ENCODE measurements at regions not wholly inside any gene's neighbourhood (a gene's known extent, or its start where the extent isn't known, plus 50 kb on each side); places are given as distances from the start of the nearest gene placed in this dataset.
"Not testable (repeated sequence)": the region's sequence is repeated elsewhere in the genome, so short reads cannot be mapped to it uniquely, and the experiment has no call there.

DNA sequence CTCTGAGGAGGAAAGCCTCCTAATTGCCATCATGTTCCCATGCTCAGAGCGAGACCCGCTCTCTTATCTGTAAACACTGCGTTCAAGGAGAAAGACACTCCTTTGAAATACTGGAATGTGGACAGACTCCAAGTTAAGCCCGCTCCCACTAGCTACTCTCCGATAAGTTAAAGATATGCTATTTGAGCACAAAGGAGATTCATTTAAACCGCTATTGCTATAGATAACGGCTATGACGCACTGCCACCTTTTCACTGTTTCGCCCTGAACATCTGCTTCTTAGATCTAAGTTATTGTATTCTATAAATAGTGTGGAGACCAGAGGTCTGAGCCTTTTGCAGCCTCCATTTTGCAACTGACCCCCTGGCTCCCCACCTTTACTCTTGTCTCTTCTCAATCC, 82.3 kb downstream of the GPX5 start:
- Mint-ChIP-seq H3K27ac (ENCODE audit: unreplicated experiment) (no peak overlapping the region), H3K4me1 (ENCODE audit: unreplicated experiment) (no peaks in the 10 kb centered on the region), H3K9me3 (ENCODE audit: unreplicated experiment) (no peaks in the 10 kb centered on the region), H3K4me3 (ENCODE audit: unreplicated experiment) (no peak overlapping the region), H3K36me3 (ENCODE audit: low read depth, unreplicated experiment) (no peaks in the 10 kb centered on the region), H3K27me3 (ENCODE audit: unreplicated experiment) (peaks cover 2% of the 10 kb centered on the region)
- TF ChIP-seq, protein P1, sequence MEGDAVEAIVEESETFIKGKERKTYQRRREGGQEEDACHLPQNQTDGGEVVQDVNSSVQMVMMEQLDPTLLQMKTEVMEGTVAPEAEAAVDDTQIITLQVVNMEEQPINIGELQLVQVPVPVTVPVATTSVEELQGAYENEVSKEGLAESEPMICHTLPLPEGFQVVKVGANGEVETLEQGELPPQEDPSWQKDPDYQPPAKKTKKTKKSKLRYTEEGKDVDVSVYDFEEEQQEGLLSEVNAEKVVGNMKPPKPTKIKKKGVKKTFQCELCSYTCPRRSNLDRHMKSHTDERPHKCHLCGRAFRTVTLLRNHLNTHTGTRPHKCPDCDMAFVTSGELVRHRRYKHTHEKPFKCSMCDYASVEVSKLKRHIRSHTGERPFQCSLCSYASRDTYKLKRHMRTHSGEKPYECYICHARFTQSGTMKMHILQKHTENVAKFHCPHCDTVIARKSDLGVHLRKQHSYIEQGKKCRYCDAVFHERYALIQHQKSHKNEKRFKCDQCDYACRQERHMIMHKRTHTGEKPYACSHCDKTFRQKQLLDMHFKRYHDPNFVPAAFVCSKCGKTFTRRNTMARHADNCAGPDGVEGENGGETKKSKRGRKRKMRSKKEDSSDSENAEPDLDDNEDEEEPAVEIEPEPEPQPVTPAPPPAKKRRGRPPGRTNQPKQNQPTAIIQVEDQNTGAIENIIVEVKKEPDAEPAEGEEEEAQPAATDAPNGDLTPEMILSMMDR (IDR thresholded peaks at IDR 0.05; ENCODE audit: unreplicated experiment) = no peak
- DNase-seq (ENCODE audit: low spot score) = no peak

DNA sequence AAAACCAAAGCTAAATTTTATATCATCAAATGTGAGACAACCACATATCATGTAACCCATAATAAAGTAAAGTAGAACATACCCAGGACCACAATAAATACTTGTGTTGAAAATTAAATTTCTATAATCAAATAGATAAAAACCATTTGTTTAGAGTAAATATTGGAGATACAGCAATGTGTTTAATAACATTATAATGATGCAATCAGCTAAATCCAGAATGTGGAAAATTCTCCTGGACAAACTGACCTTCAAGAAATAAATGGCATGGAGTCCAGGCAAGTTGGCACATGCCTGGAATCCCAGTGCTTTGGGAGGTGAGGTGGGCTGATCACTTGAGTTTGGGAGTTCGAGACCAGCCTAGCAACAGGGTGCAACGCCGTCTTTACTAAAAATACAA, 84.0 kb downstream of the GPX5 start:
- no peak overlapping the region for H3K27ac Mint-ChIP-seq (ENCODE audit: unreplicated experiment)
- no peak for DNase-seq (ENCODE audit: low spot score)
- no peaks in the 10 kb centered on the region for H3K9me3 Mint-ChIP-seq (ENCODE audit: unreplicated experiment)
- no peaks in the 10 kb centered on the region for H3K36me3 Mint-ChIP-seq (ENCODE audit: low read depth, unreplicated experiment)
- H3K4me1 Mint-ChIP-seq (ENCODE audit: unreplicated experiment) = no peaks in the 10 kb centered on the region
- TF ChIP-seq, protein P1 (IDR thresholded peaks at IDR 0.05; ENCODE audit: unreplicated experiment) = no peak
- no peak overlapping the region for H3K4me3 Mint-ChIP-seq (ENCODE audit: unreplicated experiment)
- H3K27me3 Mint-ChIP-seq (ENCODE audit: unreplicated experiment) = peaks cover 2% of the 10 kb centered on the region

DNA sequence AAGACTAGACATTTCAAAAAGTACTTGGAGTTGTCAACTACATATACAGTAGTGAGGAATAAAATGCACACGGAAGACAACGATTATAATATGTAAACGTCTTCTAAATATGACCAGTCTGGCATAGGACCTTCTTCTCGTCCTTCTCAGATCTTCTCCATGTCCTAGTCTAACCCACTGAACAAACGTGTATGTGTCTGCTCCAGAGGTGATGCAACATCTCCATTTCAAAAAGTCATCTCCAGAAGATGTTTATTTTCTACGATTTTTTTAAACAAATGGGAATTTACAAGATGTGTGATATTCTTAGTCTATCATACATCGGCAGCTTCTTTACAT, 89.9 kb downstream of the GPX5 start:
- Mint-ChIP-seq H3K36me3 (ENCODE audit: low read depth, unreplicated experiment) (no peaks in the 10 kb centered on the region), H3K9me3 (ENCODE audit: unreplicated experiment) (no peaks in the 10 kb centered on the region), H3K27me3 (ENCODE audit: unreplicated experiment) (peaks cover 2% of the 10 kb centered on the region), H3K4me3 (ENCODE audit: unreplicated experiment) (no peak overlapping the region), H3K27ac (ENCODE audit: unreplicated experiment) (no peak overlapping the region), H3K4me1 (ENCODE audit: unreplicated experiment) (peaks cover 3% of the 10 kb centered on the region)
- no peak for DNase-seq (ENCODE audit: low spot score)
- TF ChIP-seq, protein P1 (IDR thresholded peaks at IDR 0.05; ENCODE audit: unreplicated experiment) = no peak

DNA sequence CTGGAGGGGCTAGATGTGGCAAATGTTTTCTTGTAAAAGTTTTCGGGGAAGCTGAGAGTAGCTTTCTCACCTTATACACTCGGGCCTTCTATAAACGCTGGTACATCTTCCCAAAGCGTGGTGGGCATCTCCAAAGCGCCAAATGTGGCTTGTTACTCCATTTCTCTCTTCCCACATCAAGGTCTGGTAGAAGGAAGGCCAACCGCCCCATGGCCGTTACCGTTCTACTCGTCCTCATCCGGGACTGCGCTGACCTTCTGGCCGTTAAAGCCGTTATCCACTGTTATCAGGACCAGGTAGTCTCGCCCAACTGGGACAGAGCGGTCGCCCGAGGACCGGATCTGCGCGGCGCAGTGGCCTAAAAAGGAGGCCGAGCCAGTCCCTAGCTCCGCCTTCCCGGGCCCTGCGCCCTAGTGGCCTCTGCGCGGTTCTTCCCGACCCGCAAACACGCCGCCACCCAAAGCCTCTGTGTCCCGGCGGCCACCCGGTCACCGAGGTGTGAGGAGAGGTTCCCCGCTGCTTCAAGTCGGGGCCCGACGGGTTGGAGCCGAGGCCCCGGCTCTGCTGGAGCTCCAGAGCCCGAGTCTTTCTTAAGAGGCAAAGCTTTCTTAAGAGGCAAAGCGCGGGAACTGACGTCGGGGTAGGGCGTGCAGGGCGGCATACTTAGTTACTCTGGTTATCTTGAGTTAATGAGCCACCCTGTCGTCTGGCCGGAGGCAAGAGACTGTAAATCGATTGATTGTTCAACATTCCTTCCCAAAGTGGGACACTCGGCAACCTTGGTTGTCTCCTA, 90.5 kb downstream of the GPX5 start:
- Mint-ChIP-seq H3K27me3 (ENCODE audit: unreplicated experiment) (peaks cover 2% of the 10 kb centered on the region), H3K4me1 (ENCODE audit: unreplicated experiment) (peaks cover 3% of the 10 kb centered on the region), H3K36me3 (ENCODE audit: low read depth, unreplicated experiment) (no peaks in the 10 kb centered on the region), H3K4me3 (ENCODE audit: unreplicated experiment) (peak overlapping the region; percentile 57), H3K9me3 (ENCODE audit: unreplicated experiment) (no peaks in the 10 kb centered on the region), H3K27ac (ENCODE audit: unreplicated experiment) (no peak overlapping the region)
- TF ChIP-seq, protein P1 (IDR thresholded peaks at IDR 0.05; ENCODE audit: unreplicated experiment) = no peak
- no peak for DNase-seq (ENCODE audit: low spot score)

DNA sequence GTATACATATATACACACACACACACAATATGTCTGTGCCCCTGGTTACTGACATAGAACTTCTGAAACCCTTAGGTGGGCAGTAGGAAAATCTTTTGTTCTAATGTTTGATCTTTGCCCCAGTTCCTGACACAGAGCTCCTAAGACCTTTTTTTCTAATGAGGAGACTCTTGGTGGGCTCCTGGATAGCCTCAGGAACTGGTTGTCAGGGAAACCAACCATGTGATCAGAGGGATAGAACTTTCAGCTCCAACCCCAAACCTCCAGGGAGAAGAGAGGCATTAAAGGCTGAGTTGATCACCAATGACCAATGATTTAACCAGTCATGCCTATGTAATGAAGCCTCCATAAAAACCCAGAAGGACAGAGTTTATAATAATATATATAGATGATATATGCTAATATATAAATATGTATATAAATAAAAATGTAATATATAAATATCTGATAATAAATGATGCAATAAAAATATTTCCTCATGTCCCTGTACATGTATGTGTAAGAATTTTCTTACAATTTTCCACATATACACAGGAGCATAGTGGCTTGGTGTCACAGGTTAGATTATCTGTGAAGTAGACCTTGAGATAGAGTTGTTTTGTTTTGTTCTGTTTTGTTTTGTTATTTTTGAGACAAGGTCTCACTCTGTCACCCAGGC, 93.3 kb downstream of the GPX5 start:
- Mint-ChIP-seq H3K4me3 (ENCODE audit: unreplicated experiment) (no peak overlapping the region), H3K4me1 (ENCODE audit: unreplicated experiment) (peaks cover 3% of the 10 kb centered on the region), H3K27ac (ENCODE audit: unreplicated experiment) (no peak overlapping the region), H3K27me3 (ENCODE audit: unreplicated experiment) (peaks cover 3% of the 10 kb centered on the region), H3K9me3 (ENCODE audit: unreplicated experiment) (no peaks in the 10 kb centered on the region), H3K36me3 (ENCODE audit: low read depth, unreplicated experiment) (no peaks in the 10 kb centered on the region)
- TF ChIP-seq, protein P1 (IDR thresholded peaks at IDR 0.05; ENCODE audit: unreplicated experiment) = no peak
- DNase-seq (ENCODE audit: low spot score) = no peak

DNA sequence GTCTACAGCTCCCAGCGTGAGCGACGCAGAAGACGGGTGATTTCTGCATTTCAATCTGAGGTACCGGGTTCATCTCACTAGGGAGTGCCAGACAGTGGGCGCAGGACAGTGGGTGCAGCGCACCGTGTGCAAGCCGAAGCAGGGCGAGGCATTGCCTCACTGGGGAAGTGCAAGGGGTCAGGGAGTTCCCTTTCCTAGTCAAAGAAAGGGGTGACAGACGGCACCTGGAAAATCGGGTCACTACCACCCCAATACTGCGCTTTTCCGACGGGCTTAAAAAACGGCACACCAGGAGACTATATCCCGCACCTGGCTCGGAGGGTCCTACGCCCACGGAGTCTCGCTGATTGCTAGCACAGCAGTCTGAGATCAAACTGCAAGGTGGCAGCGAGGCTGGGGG, 95.6 kb downstream of the GPX5 start:
- not testable (repeated sequence) for H3K36me3 Mint-ChIP-seq (ENCODE audit: low read depth, unreplicated experiment); H3K4me1 Mint-ChIP-seq (ENCODE audit: unreplicated experiment); DNase-seq (ENCODE audit: low spot score); H3K27ac Mint-ChIP-seq (ENCODE audit: unreplicated experiment); H3K9me3 Mint-ChIP-seq (ENCODE audit: unreplicated experiment); H3K27me3 Mint-ChIP-seq (ENCODE audit: unreplicated experiment)
- H3K4me3 Mint-ChIP-seq (ENCODE audit: unreplicated experiment) = peak overlapping the region; percentile 89

DNA sequence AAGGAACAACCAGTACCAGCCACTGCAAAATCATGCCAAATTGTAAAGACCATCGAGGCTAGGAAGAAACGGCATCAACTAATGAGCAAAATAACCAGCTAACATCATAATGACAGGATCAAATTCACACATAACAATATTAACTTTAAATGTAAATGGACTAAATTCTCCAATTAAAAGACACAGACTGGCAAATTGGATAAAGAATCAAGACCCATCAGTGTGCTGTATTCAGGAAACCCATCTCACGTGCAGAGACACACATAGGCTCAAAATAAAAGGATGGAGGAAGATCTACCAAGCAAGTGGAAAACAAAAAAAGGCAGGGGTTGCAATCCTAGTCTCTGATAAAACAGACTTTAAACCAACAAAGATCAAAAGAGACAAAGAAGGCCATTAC, 97.6 kb downstream of the GPX5 start:
- not testable (repeated sequence) for H3K27ac Mint-ChIP-seq (ENCODE audit: unreplicated experiment); DNase-seq (ENCODE audit: low spot score); H3K4me1 Mint-ChIP-seq (ENCODE audit: unreplicated experiment); H3K4me3 Mint-ChIP-seq (ENCODE audit: unreplicated experiment); H3K36me3 Mint-ChIP-seq (ENCODE audit: low read depth, unreplicated experiment); H3K9me3 Mint-ChIP-seq (ENCODE audit: unreplicated experiment); H3K27me3 Mint-ChIP-seq (ENCODE audit: unreplicated experiment)

All from endothelial cell (in vitro differentiated cells).